Uterus (tissue), 2 donors: ENCODE measurements at regions not wholly inside any gene's neighbourhood (a gene's known extent, or its start where the extent isn't known, plus 50 kb on each side); places are given as distances from the start of the nearest gene placed in this dataset.

Experiments used
- CTCF ChIP-seq, 4 experiments: fragments of 200-600 bp in 2 of 4; fragments of 450-650 bp in 2 of 4; sonication (generic) in 2 of 4; IDR thresholded peaks; one replicate each; pipeline ENCODE4 v1.5.1; 2016 to 2019; ENCODE audit warnings: antibody characterized with exemption in 4 of 4, mild to moderate bottlenecking in 2 of 4, moderate library complexity in 1 of 4
- POLR2A ChIP-seq, 2 donors: fragments of 450-650 bp; IDR thresholded peaks; one replicate each; pipeline ENCODE4 v1.6.1; 2016; ENCODE audit warnings: antibody characterized with exemption in 2 of 2, mild to moderate bottlenecking in 1 of 2, moderate library complexity in 1 of 2

- TF ChIP-seq CTCF (IDR thresholded peaks at IDR 0.05) = no peak
- TF ChIP-seq POLR2A (IDR thresholded peaks at IDR 0.05) = no peak
Observed at GRCh38 chr12:84411031-84411430, 501.6 kb downstream of the SLC6A15 start.
